MCF 10A (cell line): ENCODE measurements at regions not wholly inside any gene's neighbourhood (a gene's known extent, or its start where the extent isn't known, plus 50 kb on each side); places are given as distances from the start of the nearest gene placed in this dataset.

Experiments
- BruUV-seq: library from RNA; stranded (reverse); fragments of 400-500 nt; replicated peaks from 2 replicates; lab custom pipeline; 2021; lab: Mats Ljungman, UMichigan
- CTCF ChIA-PET: fragments of 300-600 bp; sonication (Branson Sonifier 250); formaldehyde crosslinking; extraction: SDS; loops from one replicate; lab custom pipeline; 2021; ENCODE audit warnings: antibody characterized with exemption, inconsistent platforms; lab: Yijun Ruan, JAX
- POLR2A ChIA-PET: fragments of 300-600, 350-650 bp; sonication (Branson Sonifier 250); formaldehyde crosslinking; extraction: SDS; loops from one replicate; lab custom pipeline; 2020; ENCODE audit warnings: antibody characterized with exemption, inconsistent platforms; lab: Yijun Ruan, JAX
- DNase-seq: peaks from one replicate; pipeline ENCODE4 v3.0.0-alpha.2; 2018; ENCODE audit not compliant: unreplicated experiment
- H3K27ac Mint-ChIP-seq: one replicate; pipeline ENCODE4 v1.8.0; 2022; ENCODE audit warnings: mild to moderate bottlenecking, low read depth, mixed read lengths; ENCODE audit not compliant: unreplicated experiment
- H3K27me3 Mint-ChIP-seq: one replicate; pipeline ENCODE4 v1.8.0; 2022; ENCODE audit warnings: mixed read lengths; ENCODE audit not compliant: insufficient read depth, unreplicated experiment
- H3K36me3 Mint-ChIP-seq: one replicate; pipeline ENCODE4 v1.8.0; 2022; ENCODE audit warnings: mild to moderate bottlenecking, moderate library complexity, mixed read lengths; ENCODE audit not compliant: insufficient read depth, unreplicated experiment
- H3K4me1 Mint-ChIP-seq: one replicate; pipeline ENCODE4 v1.8.0; 2022; ENCODE audit warnings: mixed read lengths; ENCODE audit not compliant: insufficient read depth, unreplicated experiment
- H3K4me3 Mint-ChIP-seq: one replicate; pipeline ENCODE4 v1.8.0; 2022; ENCODE audit warnings: mild to moderate bottlenecking, moderate library complexity, mixed read lengths; ENCODE audit not compliant: unreplicated experiment
- H3K9me3 Mint-ChIP-seq: one replicate; pipeline ENCODE4 v1.8.0; 2022; ENCODE audit warnings: mixed read lengths; ENCODE audit not compliant: unreplicated experiment
- intact Hi-C: fragments of 100-400 bp; cut with micrococcal nuclease; formaldehyde crosslinking; loops from 2 replicates; pipeline ENCODE4 v1.14.1; 2022
- TF ChIP-seq, protein P1 (sequence below): fragments of 200-600 bp; IDR thresholded peaks from one replicate; pipeline ENCODE4 v1.8.0; 2022; ENCODE audit warnings: antibody characterized with exemption, mild to moderate bottlenecking; ENCODE audit not compliant: unreplicated experiment

DNA sequence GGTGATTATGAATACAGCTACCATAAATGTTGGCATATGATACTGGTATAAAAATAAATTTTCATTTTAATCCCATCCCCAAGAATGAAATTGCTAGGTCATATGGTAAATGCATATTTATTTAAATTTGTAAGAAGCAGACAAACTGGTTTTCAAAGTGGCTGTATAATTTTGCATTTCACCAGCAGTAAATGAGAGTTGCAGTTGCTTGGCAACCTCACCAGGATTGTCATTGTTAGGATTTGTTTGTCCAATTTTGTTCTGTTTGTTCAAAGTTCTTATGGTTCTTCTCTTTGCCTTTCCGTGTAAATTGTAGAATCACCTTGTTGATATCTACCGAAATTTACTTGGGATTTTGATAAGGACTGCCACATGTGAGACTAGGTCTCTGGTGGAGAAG, 237.4 kb downstream of the OTUD1 start:
- H3K27ac Mint-ChIP-seq: no peak overlapping the region
- DNase-seq: no peak
- H3K27me3 Mint-ChIP-seq: peaks cover 27% of the 10 kb centered on the region
- H3K9me3 Mint-ChIP-seq: no peaks in the 10 kb centered on the region
- no TSS peak for BruUV-seq
- ChIA-PET CTCF (no interaction called here), POLR2A (no interaction called here)
- H3K4me1 Mint-ChIP-seq: no peaks in the 10 kb centered on the region
- no peaks in the 10 kb centered on the region for H3K36me3 Mint-ChIP-seq
- intact Hi-C loops: no loop called here
- TF ChIP-seq, protein P1, sequence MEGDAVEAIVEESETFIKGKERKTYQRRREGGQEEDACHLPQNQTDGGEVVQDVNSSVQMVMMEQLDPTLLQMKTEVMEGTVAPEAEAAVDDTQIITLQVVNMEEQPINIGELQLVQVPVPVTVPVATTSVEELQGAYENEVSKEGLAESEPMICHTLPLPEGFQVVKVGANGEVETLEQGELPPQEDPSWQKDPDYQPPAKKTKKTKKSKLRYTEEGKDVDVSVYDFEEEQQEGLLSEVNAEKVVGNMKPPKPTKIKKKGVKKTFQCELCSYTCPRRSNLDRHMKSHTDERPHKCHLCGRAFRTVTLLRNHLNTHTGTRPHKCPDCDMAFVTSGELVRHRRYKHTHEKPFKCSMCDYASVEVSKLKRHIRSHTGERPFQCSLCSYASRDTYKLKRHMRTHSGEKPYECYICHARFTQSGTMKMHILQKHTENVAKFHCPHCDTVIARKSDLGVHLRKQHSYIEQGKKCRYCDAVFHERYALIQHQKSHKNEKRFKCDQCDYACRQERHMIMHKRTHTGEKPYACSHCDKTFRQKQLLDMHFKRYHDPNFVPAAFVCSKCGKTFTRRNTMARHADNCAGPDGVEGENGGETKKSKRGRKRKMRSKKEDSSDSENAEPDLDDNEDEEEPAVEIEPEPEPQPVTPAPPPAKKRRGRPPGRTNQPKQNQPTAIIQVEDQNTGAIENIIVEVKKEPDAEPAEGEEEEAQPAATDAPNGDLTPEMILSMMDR: no peak
- no peak overlapping the region for H3K4me3 Mint-ChIP-seq

DNA sequence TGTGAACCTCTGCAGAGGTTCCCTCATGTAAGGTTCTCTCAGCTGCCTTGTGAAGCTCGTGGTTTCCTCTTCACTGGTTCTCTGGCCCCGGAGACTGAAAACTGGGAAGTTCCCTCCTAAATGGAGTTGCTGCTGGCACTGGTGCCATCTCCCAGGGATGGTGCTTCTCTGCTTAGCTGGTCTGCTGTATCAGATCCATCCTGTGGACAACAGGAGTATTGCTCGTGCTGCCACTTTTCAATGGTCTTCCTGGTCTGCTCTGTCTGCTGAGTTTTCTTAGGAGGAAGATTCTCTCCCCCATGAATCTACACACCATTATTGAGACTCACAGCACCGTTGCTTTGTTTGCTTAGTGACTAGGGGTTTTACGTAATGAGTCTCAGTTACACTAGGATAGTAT, 247.8 kb downstream of the OTUD1 start:
- Mint-ChIP-seq H3K27me3 (peaks cover 69% of the 10 kb centered on the region), H3K4me3 (no peak overlapping the region)
- no TSS peak for BruUV-seq

DNA sequence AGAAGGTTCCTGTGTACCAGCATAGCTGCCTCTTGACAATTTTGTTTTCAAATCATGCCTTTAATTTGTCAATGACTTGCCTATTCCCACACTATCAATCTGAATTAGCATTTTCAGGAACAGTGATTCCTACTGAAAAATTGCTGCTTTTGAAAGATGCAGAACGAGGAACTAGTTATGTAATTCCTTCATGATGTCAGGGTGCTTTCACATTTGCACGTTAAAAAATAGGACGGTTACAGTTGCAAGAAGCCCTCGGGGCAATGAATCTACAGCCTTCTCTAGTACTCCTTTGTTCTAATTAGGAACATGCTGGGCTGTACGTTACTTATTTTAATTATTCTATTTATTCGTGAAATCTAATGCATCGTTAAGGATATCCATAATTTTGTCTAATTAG, 253.9 kb downstream of the OTUD1 start:
- H3K4me3 Mint-ChIP-seq: no peak overlapping the region
- TF ChIP-seq, protein P1: no peak
- H3K36me3 Mint-ChIP-seq: no peaks in the 10 kb centered on the region
- no peak overlapping the region for H3K27ac Mint-ChIP-seq
- no peak for DNase-seq
- no peaks in the 10 kb centered on the region for H3K4me1 Mint-ChIP-seq
- CTCF ChIA-PET: interaction anchor here (1.0 to 2.6 kb wide), 2 partner anchors 9 to 10 kb away, joined by 4 to 7 read pairs; no protein-coding TSS in a partner anchor
- H3K27me3 Mint-ChIP-seq: peaks cover 68% of the 10 kb centered on the region
- no peaks in the 10 kb centered on the region for H3K9me3 Mint-ChIP-seq
- no TSS peak for BruUV-seq
- intact Hi-C loops: no loop called here
- POLR2A ChIA-PET: no interaction called here

More for the DNA sequence above, 247.8 kb downstream of the OTUD1 start:
- H3K27ac Mint-ChIP-seq: no peak overlapping the region
- no peak for DNase-seq
- ChIA-PET CTCF (no interaction called here), POLR2A (no interaction called here)
- no peaks in the 10 kb centered on the region for H3K36me3 Mint-ChIP-seq
- TF ChIP-seq, protein P1: no peak
- H3K4me1 Mint-ChIP-seq: no peaks in the 10 kb centered on the region
- intact Hi-C loops: no loop called here
- H3K9me3 Mint-ChIP-seq: no peaks in the 10 kb centered on the region

DNA sequence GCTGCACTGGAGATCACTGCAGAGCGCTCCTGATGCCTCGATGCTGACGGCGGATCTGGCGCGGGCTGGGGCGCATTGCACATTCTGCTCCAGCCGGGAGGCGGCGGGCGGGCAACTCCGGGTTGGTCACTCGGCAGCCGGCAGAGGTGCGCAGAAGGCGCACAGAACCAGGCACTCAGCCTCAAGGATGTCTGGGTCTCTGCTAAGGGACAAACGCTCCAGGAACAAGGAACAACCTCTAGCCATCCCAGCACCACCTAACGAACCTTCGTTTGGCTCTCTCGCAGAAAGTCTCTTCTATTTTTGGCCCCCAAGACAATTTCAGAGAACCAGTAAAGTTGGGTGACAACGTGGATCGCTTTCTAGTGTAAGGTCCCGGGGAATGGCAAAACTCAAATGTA, 254.6 kb downstream of the OTUD1 start:
- POLR2A ChIA-PET: no interaction called here

More for the DNA sequence above, 254.6 kb downstream of the OTUD1 start:
- TF ChIP-seq, protein P1: no peak
- no TSS peak for BruUV-seq
- Mint-ChIP-seq H3K4me1 (no peaks in the 10 kb centered on the region), H3K27ac (no peak overlapping the region), H3K36me3 (no peaks in the 10 kb centered on the region), H3K4me3 (no peak overlapping the region), H3K27me3 (peaks cover 61% of the 10 kb centered on the region), H3K9me3 (no peaks in the 10 kb centered on the region)
- intact Hi-C loops: no loop called here
- no peak for DNase-seq
- CTCF ChIA-PET: interaction anchor here (2.6 kb wide), 1 partner anchor 9 kb away, joined by 7 read pairs; no protein-coding TSS in a partner anchor
